ENCODE measurements at regions not wholly inside any gene's neighbourhood (a gene's known extent, or its start where the extent isn't known, plus 50 kb on each side); places are given as distances from the start of the nearest gene placed in this dataset.

DNA sequence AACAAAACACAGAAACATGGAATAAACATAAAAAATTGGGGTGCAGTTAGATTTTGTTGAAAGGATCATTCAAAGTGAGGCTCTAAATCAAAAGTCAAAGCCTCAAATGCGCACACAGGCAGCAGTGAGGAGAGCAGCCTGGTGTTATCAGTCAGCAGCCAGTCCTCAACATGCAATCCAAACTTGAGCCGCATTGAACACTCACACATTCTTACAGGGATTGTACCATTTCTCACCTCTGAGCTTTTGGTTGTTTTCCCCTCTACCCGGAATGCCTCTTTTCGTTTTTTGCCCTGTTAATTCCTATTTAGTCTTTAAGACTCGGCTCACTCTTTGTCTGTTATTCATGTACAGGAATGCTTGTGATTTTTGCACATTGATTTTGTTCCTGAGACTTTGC is 81.1 kb upstream of the PUM3 start:
- TF ChIP-seq, protein P1, sequence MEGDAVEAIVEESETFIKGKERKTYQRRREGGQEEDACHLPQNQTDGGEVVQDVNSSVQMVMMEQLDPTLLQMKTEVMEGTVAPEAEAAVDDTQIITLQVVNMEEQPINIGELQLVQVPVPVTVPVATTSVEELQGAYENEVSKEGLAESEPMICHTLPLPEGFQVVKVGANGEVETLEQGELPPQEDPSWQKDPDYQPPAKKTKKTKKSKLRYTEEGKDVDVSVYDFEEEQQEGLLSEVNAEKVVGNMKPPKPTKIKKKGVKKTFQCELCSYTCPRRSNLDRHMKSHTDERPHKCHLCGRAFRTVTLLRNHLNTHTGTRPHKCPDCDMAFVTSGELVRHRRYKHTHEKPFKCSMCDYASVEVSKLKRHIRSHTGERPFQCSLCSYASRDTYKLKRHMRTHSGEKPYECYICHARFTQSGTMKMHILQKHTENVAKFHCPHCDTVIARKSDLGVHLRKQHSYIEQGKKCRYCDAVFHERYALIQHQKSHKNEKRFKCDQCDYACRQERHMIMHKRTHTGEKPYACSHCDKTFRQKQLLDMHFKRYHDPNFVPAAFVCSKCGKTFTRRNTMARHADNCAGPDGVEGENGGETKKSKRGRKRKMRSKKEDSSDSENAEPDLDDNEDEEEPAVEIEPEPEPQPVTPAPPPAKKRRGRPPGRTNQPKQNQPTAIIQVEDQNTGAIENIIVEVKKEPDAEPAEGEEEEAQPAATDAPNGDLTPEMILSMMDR (IDR thresholded peaks at IDR 0.05): no peak
- no peak for TF ChIP-seq POLR2A (IDR thresholded peaks at IDR 0.05)

All from testis (tissue), 2 donors.